SK-N-SH treated with all-trans-retinoic acid at 6 μM for 48 hours (cell line): ENCODE measurements at regions not wholly inside any gene's neighbourhood (a gene's known extent, or its start where the extent isn't known, plus 50 kb on each side); places are given as distances from the start of the nearest gene placed in this dataset.

ENCODE experiments used
- ARNTL ChIP-seq: fragments of 450-650 bp; formaldehyde crosslinking; IDR thresholded peaks from 2 replicates; pipeline ENCODE4 v1.5.0; 2020; ENCODE audit warnings: low read depth, mild to moderate bottlenecking, moderate library complexity, borderline replicate concordance
- CSDC2 ChIP-seq: fragments of 250-450 bp; sonication (Bioruptor Pico); IDR thresholded peaks from 2 replicates; pipeline ENCODE4 v1.5.0; 2020; ENCODE audit warnings: mild to moderate bottlenecking, moderate library complexity
- ISL1 ChIP-seq: fragments of 250-450 bp; sonication (Bioruptor Pico); IDR thresholded peaks from 2 replicates; pipeline ENCODE4 v2.1.2; 2022; ENCODE audit warnings: mild to moderate bottlenecking, moderate library complexity
- TOX ChIP-seq: fragments of 250-450 bp; sonication (Bioruptor Pico); IDR thresholded peaks from 2 replicates; pipeline ENCODE4 v1.8.0; 2021; ENCODE audit warnings: mild to moderate bottlenecking, moderate library complexity, borderline replicate concordance
- ZC3H10 ChIP-seq: fragments of 250-450 bp; sonication (Bioruptor Pico); IDR thresholded peaks from 2 replicates; pipeline ENCODE4 v1.5.1; 2021; ENCODE audit warnings: mild to moderate bottlenecking, moderate library complexity
- ZFP3 ChIP-seq: fragments of 250-450 bp; sonication (Bioruptor Pico); IDR thresholded peaks from 2 replicates; pipeline ENCODE4 v1.5.0; 2020; ENCODE audit warnings: mild to moderate bottlenecking, moderate library complexity
- ZFP30 ChIP-seq: fragments of 450-650 bp; formaldehyde crosslinking; IDR thresholded peaks from 2 replicates; pipeline ENCODE4 v1.5.0; 2022; ENCODE audit warnings: mild to moderate bottlenecking, moderate library complexity
- TF ChIP-seq, protein P1 (sequence below): fragments of 250-450 bp; sonication (Bioruptor Pico); IDR thresholded peaks from 2 replicates; pipeline ENCODE4 v1.5.1; 2020; ENCODE audit warnings: low read depth, mild to moderate bottlenecking, moderate library complexity
- TF ChIP-seq, protein P2 (sequence below): fragments of 250-450 bp; sonication (Bioruptor Pico); IDR thresholded peaks from 2 replicates; pipeline ENCODE4 v1.5.1; 2021; ENCODE audit warnings: mild to moderate bottlenecking, moderate library complexity
- TF ChIP-seq, protein P3 (sequence below): fragments of 250-450 bp; sonication (Bioruptor Pico); IDR thresholded peaks from 2 replicates; pipeline ENCODE4 v1.8.0; 2020; ENCODE audit warnings: mild to moderate bottlenecking, moderate library complexity, borderline replicate concordance

DNA sequence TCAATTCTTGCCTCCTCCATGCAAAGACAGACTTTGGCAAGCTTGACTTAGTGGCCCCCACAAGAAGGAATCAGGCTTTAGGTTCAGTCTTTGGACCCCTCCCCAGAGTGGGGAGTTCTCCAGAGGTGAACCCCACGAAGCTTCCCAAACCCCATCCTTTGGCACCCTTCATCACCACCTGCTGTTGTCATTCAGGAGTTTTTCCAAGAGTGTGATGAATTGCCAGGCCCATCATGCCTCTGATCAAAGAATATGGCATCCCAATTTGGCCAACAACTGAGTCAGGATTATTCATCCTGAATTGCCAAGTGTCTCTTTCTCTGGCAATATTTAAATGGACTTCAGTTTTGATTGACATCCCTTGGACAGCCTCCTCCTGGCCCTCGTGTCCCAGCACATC lies 404.7 kb upstream of the MKI67 start:
- TF ChIP-seq ZFP30 (CRISPR knock-in tag) (no peak), CSDC2 (CRISPR knock-in tag) (no peak), ZFP3 (CRISPR knock-in tag) (no peak), ARNTL (CRISPR knock-in tag) (no peak), TOX (CRISPR knock-in tag) (no peak), ZC3H10 (CRISPR knock-in tag) (no peak), ISL1 (CRISPR knock-in tag) (no peak)
- TF ChIP-seq, protein P1, sequence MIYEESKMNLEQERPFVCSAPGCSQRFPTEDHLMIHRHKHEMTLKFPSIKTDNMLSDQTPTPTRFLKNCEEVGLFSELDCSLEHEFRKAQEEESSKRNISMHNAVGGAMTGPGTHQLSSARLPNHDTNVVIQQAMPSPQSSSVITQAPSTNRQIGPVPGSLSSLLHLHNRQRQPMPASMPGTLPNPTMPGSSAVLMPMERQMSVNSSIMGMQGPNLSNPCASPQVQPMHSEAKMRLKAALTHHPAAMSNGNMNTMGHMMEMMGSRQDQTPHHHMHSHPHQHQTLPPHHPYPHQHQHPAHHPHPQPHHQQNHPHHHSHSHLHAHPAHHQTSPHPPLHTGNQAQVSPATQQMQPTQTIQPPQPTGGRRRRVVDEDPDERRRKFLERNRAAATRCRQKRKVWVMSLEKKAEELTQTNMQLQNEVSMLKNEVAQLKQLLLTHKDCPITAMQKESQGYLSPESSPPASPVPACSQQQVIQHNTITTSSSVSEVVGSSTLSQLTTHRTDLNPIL (CRISPR knock-in tag): no peak
- TF ChIP-seq, protein P2, sequence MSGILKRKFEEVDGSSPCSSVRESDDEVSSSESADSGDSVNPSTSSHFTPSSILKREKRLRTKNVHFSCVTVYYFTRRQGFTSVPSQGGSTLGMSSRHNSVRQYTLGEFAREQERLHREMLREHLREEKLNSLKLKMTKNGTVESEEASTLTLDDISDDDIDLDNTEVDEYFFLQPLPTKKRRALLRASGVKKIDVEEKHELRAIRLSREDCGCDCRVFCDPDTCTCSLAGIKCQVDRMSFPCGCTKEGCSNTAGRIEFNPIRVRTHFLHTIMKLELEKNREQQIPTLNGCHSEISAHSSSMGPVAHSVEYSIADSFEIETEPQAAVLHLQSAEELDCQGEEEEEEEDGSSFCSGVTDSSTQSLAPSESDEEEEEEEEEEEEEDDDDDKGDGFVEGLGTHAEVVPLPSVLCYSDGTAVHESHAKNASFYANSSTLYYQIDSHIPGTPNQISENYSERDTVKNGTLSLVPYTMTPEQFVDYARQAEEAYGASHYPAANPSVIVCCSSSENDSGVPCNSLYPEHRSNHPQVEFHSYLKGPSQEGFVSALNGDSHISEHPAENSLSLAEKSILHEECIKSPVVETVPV (CRISPR knock-in tag): no peak
- TF ChIP-seq, protein P3, sequence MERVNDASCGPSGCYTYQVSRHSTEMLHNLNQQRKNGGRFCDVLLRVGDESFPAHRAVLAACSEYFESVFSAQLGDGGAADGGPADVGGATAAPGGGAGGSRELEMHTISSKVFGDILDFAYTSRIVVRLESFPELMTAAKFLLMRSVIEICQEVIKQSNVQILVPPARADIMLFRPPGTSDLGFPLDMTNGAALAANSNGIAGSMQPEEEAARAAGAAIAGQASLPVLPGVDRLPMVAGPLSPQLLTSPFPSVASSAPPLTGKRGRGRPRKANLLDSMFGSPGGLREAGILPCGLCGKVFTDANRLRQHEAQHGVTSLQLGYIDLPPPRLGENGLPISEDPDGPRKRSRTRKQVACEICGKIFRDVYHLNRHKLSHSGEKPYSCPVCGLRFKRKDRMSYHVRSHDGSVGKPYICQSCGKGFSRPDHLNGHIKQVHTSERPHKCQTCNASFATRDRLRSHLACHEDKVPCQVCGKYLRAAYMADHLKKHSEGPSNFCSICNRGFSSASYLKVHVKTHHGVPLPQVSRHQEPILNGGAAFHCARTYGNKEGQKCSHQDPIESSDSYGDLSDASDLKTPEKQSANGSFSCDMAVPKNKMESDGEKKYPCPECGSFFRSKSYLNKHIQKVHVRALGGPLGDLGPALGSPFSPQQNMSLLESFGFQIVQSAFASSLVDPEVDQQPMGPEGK (CRISPR knock-in tag): no peak
